GM10266 (cell line): ENCODE measurements at regions not wholly inside any gene's neighbourhood (a gene's known extent, or its start where the extent isn't known, plus 50 kb on each side); places are given as distances from the start of the nearest gene placed in this dataset.

Experiments used
- DNase-seq: peaks from one replicate; pipeline ENCODE4 v3.0.0; 2012; ENCODE audit errors: extremely low spot score
- CTCF ChIP-seq: IDR thresholded peaks from 2 replicates; pipeline ENCODE4 v1.5.1; 2012; ENCODE audit warnings: mild to moderate bottlenecking, low read depth; ENCODE audit not compliant: control insufficient read depth, insufficient read depth; ENCODE audit errors: missing control alignments

DNA sequence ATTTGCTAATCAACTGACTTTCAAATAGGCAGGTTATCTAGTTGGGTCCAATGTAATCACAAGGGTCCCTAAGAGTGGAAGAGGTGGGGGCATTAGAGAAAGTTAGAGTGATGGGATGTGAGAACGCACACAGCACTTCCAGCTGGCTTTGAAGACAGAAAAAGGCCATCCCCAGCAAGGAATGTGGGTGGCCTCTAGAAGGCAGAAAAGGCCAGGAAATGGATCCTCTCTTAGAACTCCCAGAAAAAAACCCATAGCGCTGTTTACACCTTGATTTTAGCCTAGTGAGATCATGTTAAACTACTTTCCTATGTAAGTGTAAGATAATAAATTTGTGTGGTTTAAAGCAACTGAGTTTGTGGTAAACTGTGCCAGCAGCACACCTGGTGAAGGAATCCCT is 219.5 kb upstream of the HABP2 start:
- DNase-seq: no peak
- TF ChIP-seq CTCF: no peak

DNA sequence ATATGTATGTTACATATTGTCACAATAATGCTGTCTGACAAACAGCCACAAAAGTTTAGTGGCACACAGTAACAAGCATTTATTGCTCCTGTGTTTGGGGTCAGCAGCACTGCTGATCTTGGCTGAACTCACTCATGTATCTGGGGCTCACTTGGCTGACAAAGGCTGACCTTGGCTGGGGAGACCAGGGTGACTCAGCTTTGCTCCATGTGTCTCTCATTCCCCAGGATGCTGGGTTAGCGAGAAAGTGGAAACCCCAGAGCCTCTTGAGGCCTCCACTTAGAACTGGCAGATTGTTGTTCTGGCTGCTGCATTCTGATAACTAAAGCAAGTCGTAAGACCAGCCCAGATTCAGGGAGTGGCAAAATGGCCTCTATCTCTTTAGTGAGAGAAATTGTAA is 217.3 kb upstream of the HABP2 start:
- DNase-seq: no peak
- no peak for TF ChIP-seq CTCF

DNA sequence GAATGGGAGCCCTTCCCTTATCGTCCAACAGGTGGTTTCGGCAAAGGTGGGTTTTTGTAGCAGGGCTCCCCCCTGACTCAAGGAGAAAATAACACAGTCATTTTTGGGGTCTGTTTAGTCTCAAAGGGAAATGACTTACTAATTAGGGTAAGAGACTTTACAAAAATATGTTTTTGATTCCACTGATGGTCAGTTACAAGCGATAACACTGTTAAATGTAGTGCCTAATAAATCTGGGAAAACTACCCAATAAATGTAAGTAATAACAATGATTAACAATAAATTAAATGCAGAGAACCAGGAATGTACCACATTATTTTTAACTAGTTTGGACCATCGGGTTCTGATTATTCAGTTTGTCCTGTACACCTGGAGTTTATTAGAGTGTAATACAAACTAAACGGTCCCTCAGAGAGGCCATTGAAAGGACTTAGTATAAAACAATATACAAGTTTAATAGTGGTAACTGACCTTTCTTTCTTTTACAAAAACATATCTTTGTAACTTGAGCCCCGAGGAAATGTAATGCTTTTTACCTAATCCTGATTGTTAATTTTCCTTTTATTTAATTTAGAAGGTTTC is 216.2 kb upstream of the HABP2 start:
- no peak for TF ChIP-seq CTCF

DNA sequence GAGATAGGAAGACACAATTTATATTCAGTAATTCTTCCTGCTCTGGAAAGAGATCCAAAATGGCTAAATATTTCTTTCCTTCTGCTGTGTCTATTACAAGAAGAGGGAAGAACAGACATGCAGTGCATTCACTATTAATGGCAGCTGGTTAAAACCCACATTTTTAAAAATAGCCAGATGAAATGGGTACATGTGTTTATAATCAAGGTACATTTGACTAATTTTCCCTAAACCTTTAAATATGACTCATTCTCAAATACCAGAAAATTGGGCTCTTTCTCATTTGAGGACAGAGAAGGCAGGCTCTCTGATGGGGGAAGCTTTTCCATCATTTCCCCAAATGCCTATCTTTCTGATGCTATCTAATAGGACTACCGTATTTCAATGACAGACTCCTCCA is 215.7 kb upstream of the HABP2 start:
- TF ChIP-seq CTCF: no peak
- DNase-seq: no peak

More for the DNA sequence above, 216.2 kb upstream of the HABP2 start:
- no peak for DNase-seq

GRCh38 chr10:113339121-113339520 is 213.7 kb upstream of the HABP2 start:
- no peak for TF ChIP-seq CTCF
- no peak for DNase-seq

DNA sequence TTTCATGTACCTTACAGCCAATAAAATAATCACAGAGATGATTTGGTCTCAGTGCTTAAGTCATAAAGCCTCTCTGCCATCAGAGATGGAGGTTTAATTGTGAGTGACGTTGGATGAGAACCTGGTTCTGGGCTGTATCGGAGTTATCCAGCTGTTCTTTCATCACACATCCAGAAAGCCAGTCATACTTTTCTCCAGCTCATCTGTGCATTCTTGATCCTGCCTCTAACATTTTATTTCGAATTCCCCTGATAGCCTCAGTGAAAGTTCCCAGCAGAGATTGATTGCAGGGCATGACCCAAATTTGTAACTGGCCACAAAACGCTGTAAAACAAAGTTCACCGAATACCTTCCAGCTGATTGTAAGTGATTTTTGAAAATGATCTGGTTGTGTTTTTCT is 212.6 kb upstream of the HABP2 start:
- TF ChIP-seq CTCF: no peak
- DNase-seq: no peak

DNA sequence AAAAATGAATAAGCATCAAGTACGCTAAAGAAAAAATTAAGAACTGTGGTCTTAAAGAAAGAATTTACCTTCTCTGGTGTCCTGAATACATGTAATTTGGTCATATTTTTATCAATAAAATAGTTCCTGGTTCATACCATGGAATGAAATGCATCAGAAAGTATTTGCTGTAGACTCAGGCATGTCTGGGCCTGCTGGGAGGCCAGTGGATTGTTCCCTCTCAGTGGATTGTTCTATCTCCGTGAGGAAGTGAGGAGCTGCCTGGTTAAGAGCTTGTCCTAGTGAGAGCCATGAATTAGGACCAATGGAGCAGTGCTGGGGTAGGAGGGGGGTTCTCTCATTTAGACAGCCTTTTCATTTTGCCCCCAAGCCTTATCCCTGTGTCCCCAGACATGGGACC is 211.7 kb upstream of the HABP2 start:
- no peak for TF ChIP-seq CTCF
- DNase-seq: no peak
